ENCODE measurements at regions not wholly inside any gene's neighbourhood (a gene's known extent, or its start where the extent isn't known, plus 50 kb on each side); places are given as distances from the start of the nearest gene placed in this dataset.

GRCh38 chr7:9028012-9028411 is 594.6 kb downstream of the NXPH1 start:
- Histone ChIP-seq H4K20me1 (ENCODE audit: insufficient read depth, low read length) (no peaks in the 10 kb centered on the region), H3K4me1 (ENCODE audit: low read length) (peaks cover 12% of the 10 kb centered on the region; the same call in 1 of the 2 replicates), H3K4me2 (ENCODE audit: low read depth, low read length) (no peak overlapping the region), H3K27me3 (replicated peaks; ENCODE audit: insufficient read depth, low read length) (no peaks in the 10 kb centered on the region), H3K9me3 (replicated peaks; ENCODE audit: insufficient read depth, low read length) (no peaks in the 10 kb centered on the region), H3K9me2 (replicated peaks; ENCODE audit: insufficient read depth, low read length) (no peaks in the 10 kb centered on the region), H3K36me3 (replicated peaks; ENCODE audit: insufficient read depth, low read length) (no peaks in the 10 kb centered on the region), H3F3A (ENCODE audit: insufficient read depth, low read length) (no peaks in the 10 kb centered on the region), H2AFZ (ENCODE audit: low read length) (no peak overlapping the region), H3K27ac (ENCODE audit: low read length) (no peak overlapping the region), H3K79me2 (ENCODE audit: low read length) (no peaks in the 10 kb centered on the region), H3K9ac (ENCODE audit: low read length) (no peak overlapping the region), H3K4me3 (ENCODE audit: low read length) (no peak overlapping the region)
- peak; percentile 32 for DNase-seq
- TF ChIP-seq EZH2phosphoT487 (IDR thresholded peaks at IDR 0.05; ENCODE audit: low read length) (no peak), CTCF (IDR thresholded peaks at IDR 0.05; ENCODE audit: low read length) (no peak), EZH2 (optimal IDR thresholded peaks at IDR 0.05; ENCODE audit: low read depth, low read length) (no peak)

GRCh38 chr7:9029681-9030530 is 596.5 kb downstream of the NXPH1 start:
- Histone ChIP-seq H3K79me2 (ENCODE audit: low read length) (no peaks in the 10 kb centered on the region), H3K9me3 (replicated peaks; ENCODE audit: insufficient read depth, low read length) (no peaks in the 10 kb centered on the region), H3K4me3 (ENCODE audit: low read length) (no peak overlapping the region), H3F3A (ENCODE audit: insufficient read depth, low read length) (no peaks in the 10 kb centered on the region), H3K27me3 (replicated peaks; ENCODE audit: insufficient read depth, low read length) (no peaks in the 10 kb centered on the region), H3K4me1 (ENCODE audit: low read length) (peaks cover 12% of the 10 kb centered on the region), H2AFZ (ENCODE audit: low read length) (no peak overlapping the region), H3K9ac (ENCODE audit: low read length) (no peak overlapping the region), H3K27ac (ENCODE audit: low read length) (no peak overlapping the region), H4K20me1 (ENCODE audit: insufficient read depth, low read length) (no peaks in the 10 kb centered on the region), H3K9me2 (replicated peaks; ENCODE audit: insufficient read depth, low read length) (no peaks in the 10 kb centered on the region), H3K36me3 (replicated peaks; ENCODE audit: insufficient read depth, low read length) (no peaks in the 10 kb centered on the region), H3K4me2 (ENCODE audit: low read depth, low read length) (no peak overlapping the region)
- TF ChIP-seq CTCF (IDR thresholded peaks at IDR 0.05; ENCODE audit: low read length) = no peak
- no peak for TF ChIP-seq EZH2 (optimal IDR thresholded peaks at IDR 0.05; ENCODE audit: low read depth, low read length)
- TF ChIP-seq EZH2phosphoT487 (IDR thresholded peaks at IDR 0.05; ENCODE audit: low read length) = no peak
- no peak for DNase-seq

GRCh38 chr7:9030976-9031375 is 597.6 kb downstream of the NXPH1 start:
- no peak for DNase-seq
- Histone ChIP-seq H3K4me1 (ENCODE audit: low read length) (peaks cover 20% of the 10 kb centered on the region), H3K9ac (ENCODE audit: low read length) (no peak overlapping the region), H3K27me3 (replicated peaks; ENCODE audit: insufficient read depth, low read length) (no peaks in the 10 kb centered on the region), H3K79me2 (ENCODE audit: low read length) (no peaks in the 10 kb centered on the region), H3K36me3 (replicated peaks; ENCODE audit: insufficient read depth, low read length) (no peaks in the 10 kb centered on the region), H4K20me1 (ENCODE audit: insufficient read depth, low read length) (no peaks in the 10 kb centered on the region), H3K27ac (ENCODE audit: low read length) (no peak overlapping the region), H2AFZ (ENCODE audit: low read length) (no peak overlapping the region), H3K4me2 (ENCODE audit: low read depth, low read length) (no peak overlapping the region), H3K4me3 (ENCODE audit: low read length) (no peak overlapping the region), H3K9me3 (replicated peaks; ENCODE audit: insufficient read depth, low read length) (no peaks in the 10 kb centered on the region), H3K9me2 (replicated peaks; ENCODE audit: insufficient read depth, low read length) (no peaks in the 10 kb centered on the region), H3F3A (ENCODE audit: insufficient read depth, low read length) (no peaks in the 10 kb centered on the region)
- TF ChIP-seq EZH2phosphoT487 (IDR thresholded peaks at IDR 0.05; ENCODE audit: low read length) (no peak), CTCF (IDR thresholded peaks at IDR 0.05; ENCODE audit: low read length) (no peak), EZH2 (optimal IDR thresholded peaks at IDR 0.05; ENCODE audit: low read depth, low read length) (no peak)

All from MM.1S (cell line).